ENCODE measurements at regions not wholly inside any gene's neighbourhood (a gene's known extent, or its start where the extent isn't known, plus 50 kb on each side); places are given as distances from the start of the nearest gene placed in this dataset.

- TF ChIP-seq EZH2 (IDR thresholded peaks at IDR 0.05; ENCODE audit: borderline replicate concordance) = no peak
- no peak for TF ChIP-seq CTCF (IDR thresholded peaks at IDR 0.05; ENCODE audit: poor library complexity)
- no peak for TF ChIP-seq EZH2phosphoT487 (IDR thresholded peaks at IDR 0.05; ENCODE audit: low read depth, severe bottlenecking, unreplicated experiment)
- H3K9me3 ChIP-seq (ENCODE audit: low read depth) = no peaks in the 10 kb centered on the region
- no peaks in the 10 kb centered on the region for H3K79me2 ChIP-seq
- no peaks in the 10 kb centered on the region for H3K36me3 ChIP-seq (replicated peaks; ENCODE audit: insufficient read depth, low read depth)
- no peak overlapping the region for H3K4me2 ChIP-seq
- H3K4me3 ChIP-seq = no peak overlapping the region
- H3K27ac ChIP-seq = peak overlapping the region; percentile 21
- no peaks in the 10 kb centered on the region for H3K27me3 ChIP-seq
- H2AFZ ChIP-seq = no peak overlapping the region
- WGBS (ENCODE audit: low lambda C conversion rate, missing lambda C conversion rate) = 73% methylated on average over 3 of the region's 3 CpGs
- no peaks in the 10 kb centered on the region for H3K9me2 ChIP-seq (replicated peaks; ENCODE audit: insufficient read depth)
- H3K4me1 ChIP-seq (ENCODE audit: insufficient read depth) = no peaks in the 10 kb centered on the region
- H4K20me1 ChIP-seq (ENCODE audit: insufficient read depth, poor library complexity, severe bottlenecking) = no peaks in the 10 kb centered on the region
- no peak for DNase-seq (ENCODE audit: low spot score)
Observed at GRCh38 chr1:102107441-102107840, 110.7 kb upstream of the OLFM3 start.

- Histone ChIP-seq H3K4me1 (ENCODE audit: insufficient read depth) (no peaks in the 10 kb centered on the region), H3K27ac (no peak overlapping the region), H3K4me2 (no peak overlapping the region), H3K79me2 (no peaks in the 10 kb centered on the region), H2AFZ (no peak overlapping the region), H3K4me3 (no peak overlapping the region), H3K9me2 (replicated peaks; ENCODE audit: insufficient read depth) (no peaks in the 10 kb centered on the region), H3K27me3 (no peaks in the 10 kb centered on the region), H4K20me1 (ENCODE audit: insufficient read depth, poor library complexity, severe bottlenecking) (no peaks in the 10 kb centered on the region), H3K36me3 (replicated peaks; ENCODE audit: insufficient read depth, low read depth) (no peaks in the 10 kb centered on the region), H3K9me3 (ENCODE audit: low read depth) (no peaks in the 10 kb centered on the region)
- no peak for TF ChIP-seq CTCF (IDR thresholded peaks at IDR 0.05; ENCODE audit: poor library complexity)
- DNase-seq (ENCODE audit: low spot score) = no peak
- WGBS (ENCODE audit: low lambda C conversion rate, missing lambda C conversion rate) = 14% methylated on average over 3 of the region's 3 CpGs
Observed at GRCh38 chr1:102105931-102106550, 109.3 kb upstream of the OLFM3 start.

- H3K27ac ChIP-seq = no peak overlapping the region
- 72% methylated on average over 4 of the region's 4 CpGs for WGBS (ENCODE audit: low lambda C conversion rate, missing lambda C conversion rate)
Observed at GRCh38 chr1:102103646-102104045, 106.9 kb upstream of the OLFM3 start.

More at GRCh38 chr1:102103646-102104045, 106.9 kb upstream of the OLFM3 start:
- H3K27me3 ChIP-seq = no peaks in the 10 kb centered on the region
- H4K20me1 ChIP-seq (ENCODE audit: insufficient read depth, poor library complexity, severe bottlenecking) = no peaks in the 10 kb centered on the region
- H3K4me3 ChIP-seq = no peak overlapping the region
- no peaks in the 10 kb centered on the region for H3K4me1 ChIP-seq (ENCODE audit: insufficient read depth)
- no peaks in the 10 kb centered on the region for H3K9me3 ChIP-seq (ENCODE audit: low read depth)
- no peaks in the 10 kb centered on the region for H3K36me3 ChIP-seq (replicated peaks; ENCODE audit: insufficient read depth, low read depth)
- no peaks in the 10 kb centered on the region for H3K9me2 ChIP-seq (replicated peaks; ENCODE audit: insufficient read depth)
- TF ChIP-seq EZH2 (IDR thresholded peaks at IDR 0.05; ENCODE audit: borderline replicate concordance) (no peak), EZH2phosphoT487 (IDR thresholded peaks at IDR 0.05; ENCODE audit: low read depth, severe bottlenecking, unreplicated experiment) (no peak), CTCF (IDR thresholded peaks at IDR 0.05; ENCODE audit: poor library complexity) (no peak)
- no peaks in the 10 kb centered on the region for H3K79me2 ChIP-seq
- H2AFZ ChIP-seq = no peak overlapping the region
- H3K4me2 ChIP-seq = no peak overlapping the region
- DNase-seq (ENCODE audit: low spot score) = no peak
